Keratinocyte (primary cell): ENCODE measurements at regions not wholly inside any gene's neighbourhood (a gene's known extent, or its start where the extent isn't known, plus 50 kb on each side); places are given as distances from the start of the nearest gene placed in this dataset.

ENCODE experiments used
- DNase-seq: peaks from one replicate; pipeline ENCODE4 v3.0.0-alpha.2; 2011; ENCODE audit warnings: low read depth, missing footprints, low spot score
- FAIRE-seq: peaks from 2 replicates; lab custom pipeline; 2011; peaks lifted over from hg19 to GRCh38; lab: Jason Lieb, UNC
- H2AFZ ChIP-seq: 2 replicates; pipeline ENCODE4 v1.6.0; 2012; ENCODE audit warnings: low read length, control low read depth, inconsistent platforms; ENCODE audit not compliant: control insufficient read depth
- H3K27ac ChIP-seq: 2 replicates; pipeline ENCODE4 v1.5.1; 2011; ENCODE audit warnings: low read length; ENCODE audit not compliant: control insufficient read depth, insufficient read depth
- H3K27me3 ChIP-seq: 3 replicates; pipeline ENCODE4 v1.6.0; 2011; ENCODE audit warnings: low read length; ENCODE audit not compliant: control insufficient read depth, insufficient read depth; ENCODE audit errors: extremely low read depth
- H3K36me3 ChIP-seq, 2 experiments: 2 replicates in 1 of 2; 3 replicates in 1 of 2; pipeline ENCODE4 v1.5.1; 2011; ENCODE audit warnings: low read length in 2 of 2, mild to moderate bottlenecking in 1 of 2; ENCODE audit not compliant: control insufficient read depth in 2 of 2, insufficient read depth in 2 of 2; ENCODE audit errors: extremely low read depth in 1 of 2
- H3K4me1 ChIP-seq: 3 replicates; pipeline ENCODE4 v1.5.1; 2011; ENCODE audit warnings: low read length; ENCODE audit not compliant: control insufficient read depth, insufficient read depth; ENCODE audit errors: extremely low read depth
- H3K4me2 ChIP-seq: 3 replicates; pipeline ENCODE4 v1.6.0; 2011; ENCODE audit warnings: low read depth, low read length; ENCODE audit not compliant: control insufficient read depth, insufficient read depth; ENCODE audit errors: extremely low read depth
- H3K4me3 ChIP-seq, 3 experiments: fragments of 200-600 bp in 1 of 3; sonication (generic) in 1 of 3; 2 replicates in 2 of 3; 3 replicates in 1 of 3; pipeline ENCODE4 v1.5.1; 2011 to 2016; ENCODE audit warnings: low read length in 3 of 3, mild to moderate bottlenecking in 3 of 3, control low read depth in 2 of 3, inconsistent platforms in 1 of 3, low read depth in 1 of 3, mixed read lengths in 1 of 3, mixed run types in 1 of 3, moderate library complexity in 1 of 3; ENCODE audit not compliant: control insufficient read depth in 2 of 3, insufficient read depth in 2 of 3; ENCODE audit errors: extremely low read depth in 1 of 3
- H3K79me2 ChIP-seq: 2 replicates; pipeline ENCODE4 v1.6.0; 2012; ENCODE audit warnings: low read length; ENCODE audit not compliant: control insufficient read depth, insufficient read depth
- H3K9ac ChIP-seq: 3 replicates; pipeline ENCODE4 v1.6.0; 2011; ENCODE audit warnings: low read length; ENCODE audit not compliant: control insufficient read depth, insufficient read depth; ENCODE audit errors: extremely low read depth
- H3K9me1 ChIP-seq: 3 replicates; pipeline ENCODE4 v1.6.0; 2011; ENCODE audit warnings: low read length; ENCODE audit not compliant: control insufficient read depth, insufficient read depth; ENCODE audit errors: extremely low read depth
- H3K9me3 ChIP-seq: 2 replicates; pipeline ENCODE4 v1.5.1; 2012; ENCODE audit warnings: low read depth, low read length; ENCODE audit not compliant: control insufficient read depth
- H4K20me1 ChIP-seq: 3 replicates; pipeline ENCODE4 v1.6.0; 2011; ENCODE audit warnings: low read length; ENCODE audit not compliant: control insufficient read depth, insufficient read depth; ENCODE audit errors: extremely low read depth
- CTCF ChIP-seq, 3 experiments: IDR thresholded peaks in 1 of 3; conservative IDR thresholded peaks in 1 of 3; optimal IDR thresholded peaks in 1 of 3; 2 replicates in 2 of 3; 3 replicates in 1 of 3; pipeline versions ENCODE3 to v1.5.1; 2011; ENCODE audit warnings: low read length in 3 of 3, mild to moderate bottlenecking in 3 of 3, moderate library complexity in 2 of 3, control low read depth in 1 of 3, inconsistent platforms in 1 of 3; ENCODE audit not compliant: insufficient read depth in 2 of 3; ENCODE audit errors: extremely low read depth in 1 of 3
- EZH2 ChIP-seq: IDR thresholded peaks from one replicate; pipeline ENCODE4 v1.6.1; 2012; ENCODE audit warnings: inconsistent platforms, mild to moderate bottlenecking, low read length, moderate library complexity
- dilution Hi-C: fragments of 300-500 bp; cut with MboI; formaldehyde crosslinking; loops from one replicate; pipeline ENCODE4 v1.7.0; 2020; ENCODE audit warnings: low sequenced_read_pairs; ENCODE audit not compliant: extremely low pct_ligation_motif_present
- small RNA-seq, 3 experiments: library from RNA; depleted of rRNA; stranded (forward); fragments of <200 nt; gene quantifications; one replicate each; pipeline ENCODE3, GENCODE V24; 2012; ENCODE audit warnings: low read depth in 3 of 3, low replicate concordance in 1 of 3; ENCODE audit not compliant: insufficient read length in 3 of 3

GRCh38 chr10:22764639-22765038 is 50.3 kb upstream of the PIP4K2A start:
- Histone ChIP-seq H4K20me1 (no peaks in the 10 kb centered on the region), H3K79me2 (no peaks in the 10 kb centered on the region), H3K4me3 (no peak overlapping the region), H3K4me1 (no peaks in the 10 kb centered on the region), H3K27ac (no peak overlapping the region), H3K9ac (no peak overlapping the region), H3K9me1 (no peaks in the 10 kb centered on the region), H2AFZ (no peak overlapping the region), H3K4me2 (no peak overlapping the region), H3K9me3 (no peaks in the 10 kb centered on the region), H3K36me3 (no peaks in the 10 kb centered on the region), H3K27me3 (peaks cover 7% of the 10 kb centered on the region)
- TF ChIP-seq EZH2 = no peak
- no peak for TF ChIP-seq CTCF (optimal IDR thresholded peaks at IDR 0.05 in 1 of 3, IDR thresholded peaks at IDR 0.05 in 1 of 3, conservative IDR thresholded peaks at IDR 0.05 in 1 of 3; ENCODE audit: extremely low read depth in 1 of 3, insufficient read depth in 2 of 3, low read length in 3 of 3)
- FAIRE-seq = no peak
- dilution Hi-C loops = no loop called here
- DNase-seq = no peak

Small RNA genes in the stretch of these regions (small RNA-seq; reads per million reads assigned to genes)
- gene RNU6-413P = 0 reads per million in 3 experiments
